NCI-H2196 treated with DMSO at 0.1 percent for 48 hours (cell line): ENCODE measurements at regions not wholly inside any gene's neighbourhood (a gene's known extent, or its start where the extent isn't known, plus 50 kb on each side); places are given as distances from the start of the nearest gene placed in this dataset.

Experiments
- DNase-seq: peaks from one replicate; lab custom pipeline; 2025; ENCODE audit not compliant: unreplicated experiment; lab: John Stamatoyannopoulos, UW

DNA sequence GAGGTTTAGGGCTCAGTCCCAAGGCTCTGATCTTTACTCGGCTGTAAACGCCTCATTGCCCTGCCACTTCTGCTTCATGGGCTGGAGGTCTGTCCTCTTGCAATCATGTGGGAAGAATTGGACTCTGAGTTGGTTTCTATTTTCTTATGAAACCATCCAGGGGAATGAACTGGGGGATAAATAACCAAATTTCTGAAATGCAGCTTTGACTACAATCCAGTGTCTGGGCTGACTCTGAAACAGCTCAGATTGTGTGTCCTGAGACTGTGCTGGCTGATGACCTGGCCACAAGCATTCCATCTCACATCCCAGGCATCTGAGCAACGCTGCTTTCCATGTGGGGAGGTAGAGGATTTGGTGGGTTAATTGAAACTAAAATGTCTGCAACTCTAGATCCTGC is 71.0 kb upstream of the GALNT15 start:
- DNase-seq, result no peak

GRCh38 chr3:16104156-16104555 is 70.3 kb upstream of the GALNT15 start:
- DNase-seq, result no peak

- no peak for DNase-seq
Observed at GRCh38 chr3:16106050-16106449, 68.4 kb upstream of the GALNT15 start.

DNA sequence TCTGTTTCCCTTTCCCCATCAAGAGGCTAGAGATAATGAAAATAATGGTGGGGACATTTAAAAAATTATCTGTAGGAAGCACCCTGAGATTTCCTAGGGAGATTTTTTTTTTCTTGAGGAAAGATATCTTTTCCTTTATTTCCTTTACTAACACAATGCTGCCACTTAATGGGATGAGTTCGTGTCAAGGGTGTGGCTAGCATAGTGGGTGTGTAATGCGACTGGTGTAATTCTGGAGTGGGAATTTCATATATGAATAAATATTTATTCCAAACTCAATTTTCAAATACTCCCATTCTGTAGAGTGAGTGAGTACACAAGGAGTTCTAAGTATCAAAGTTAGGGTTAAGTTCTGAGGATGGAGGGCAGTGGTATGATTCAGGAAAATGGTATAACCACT is 66.1 kb upstream of the GALNT15 start:
- no peak for DNase-seq

- no peak for DNase-seq
Observed at GRCh38 chr3:16109929-16110328, 64.6 kb upstream of the GALNT15 start.

GRCh38 chr3:16112910-16113504 is 61.5 kb upstream of the GALNT15 start:
- no peak for DNase-seq

- no peak for DNase-seq
Observed at GRCh38 chr3:16113704-16114103, 60.8 kb upstream of the GALNT15 start.

- no peak for DNase-seq
Observed at GRCh38 chr3:16114429-16114828, 60.1 kb upstream of the GALNT15 start.

DNA sequence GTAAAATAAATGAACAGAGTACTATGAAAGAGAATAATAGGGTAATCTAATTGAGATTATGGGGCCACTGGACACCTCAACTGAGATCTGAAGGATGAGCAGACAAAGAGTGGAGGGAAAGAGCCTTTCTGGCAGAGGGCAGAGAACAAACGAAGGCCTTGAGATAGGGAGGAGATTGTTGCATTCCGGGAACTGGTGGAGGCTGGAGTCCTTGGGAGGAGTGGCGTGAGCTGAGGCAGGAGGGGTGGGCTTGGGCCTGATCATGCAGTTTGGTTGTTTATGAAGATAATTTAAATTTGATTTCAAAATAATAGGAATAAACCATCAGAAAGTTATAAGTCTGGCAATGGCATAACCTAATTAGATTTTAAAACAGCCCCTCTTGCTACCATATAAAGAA is 59.5 kb upstream of the GALNT15 start:
- DNase-seq, result no peak

- DNase-seq, result no peak
Observed at GRCh38 chr3:16118396-16118795, 56.1 kb upstream of the GALNT15 start.

DNA sequence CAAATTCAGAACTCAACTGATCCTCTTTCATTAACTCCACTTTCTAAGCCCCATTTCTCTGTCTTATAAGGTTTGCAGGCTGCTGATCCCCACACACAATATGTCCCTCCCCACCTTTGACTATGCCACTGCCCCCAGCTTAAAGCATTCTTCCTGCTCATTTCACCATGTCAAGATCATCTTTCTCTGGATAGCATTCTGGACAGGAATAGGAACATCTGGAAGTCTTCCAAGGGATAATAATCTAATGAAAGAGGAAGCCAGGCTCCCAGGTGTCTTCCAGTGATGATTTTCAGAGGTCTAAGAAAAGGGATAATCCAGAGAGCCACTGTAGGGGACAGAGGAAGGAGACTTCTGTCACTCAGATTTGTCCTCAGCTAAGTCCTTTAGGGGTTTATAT is 54.6 kb upstream of the GALNT15 start:
- DNase-seq, result no peak

DNA sequence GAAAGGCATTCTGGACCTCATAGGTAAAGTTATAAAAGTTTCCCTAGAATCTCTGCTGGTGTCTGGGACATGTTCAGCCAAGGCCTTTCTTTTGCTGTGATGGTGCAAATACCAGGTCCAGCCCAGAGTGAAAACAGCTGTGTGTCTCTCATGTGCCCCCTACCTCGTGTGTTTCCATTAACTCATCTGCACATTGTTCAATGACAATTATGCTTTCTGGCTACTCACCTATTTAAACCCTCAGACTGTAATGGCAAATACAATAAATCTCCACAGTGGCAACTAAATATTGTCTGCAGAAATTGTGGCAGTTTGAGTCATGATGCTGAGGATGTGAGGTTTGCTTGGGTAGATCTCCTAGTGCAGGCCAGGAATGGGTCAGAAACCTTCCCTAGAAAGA is 53.1 kb upstream of the GALNT15 start:
- DNase-seq, result no peak

GRCh38 chr3:16122155-16122554 is 52.3 kb upstream of the GALNT15 start:
- no peak for DNase-seq

DNA sequence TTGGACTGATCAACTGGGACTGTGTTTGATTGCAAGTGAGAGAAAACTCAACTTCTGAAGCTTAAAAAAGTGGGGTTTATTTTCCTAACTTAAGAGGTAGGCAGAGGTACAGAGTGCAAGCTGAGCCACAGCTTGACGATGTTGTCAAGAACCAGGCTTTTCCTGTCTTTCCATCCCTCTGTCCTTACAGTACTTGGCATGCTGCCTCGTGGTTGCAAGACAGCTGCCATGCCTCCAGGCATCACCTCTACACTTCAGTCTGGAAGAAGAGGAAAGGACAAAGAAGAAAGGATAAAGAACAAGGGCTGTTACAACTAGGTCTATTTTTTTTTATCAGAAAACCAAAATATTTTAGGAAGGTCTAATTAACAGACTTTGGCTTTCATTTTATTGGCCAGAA is 51.8 kb upstream of the GALNT15 start:
- DNase-seq, result no peak

- DNase-seq, result no peak
Observed at GRCh38 chr3:16124636-16125035, 49.8 kb upstream of the GALNT15 start.
